ENCODE measurements at regions not wholly inside any gene's neighbourhood (a gene's known extent, or its start where the extent isn't known, plus 50 kb on each side); places are given as distances from the start of the nearest gene placed in this dataset.

GRCh38 chr5:67502951-67503350 lies 306.4 kb upstream of the CD180 start:
- no peaks in the 10 kb centered on the region for H3K9me3 ChIP-seq
- H3K36me3 ChIP-seq, result no peaks in the 10 kb centered on the region
- intact Hi-C loops (cut with DNase I), result no loop called here
- H3K27ac ChIP-seq, result no peak overlapping the region
- no peak overlapping the region for H3K4me3 ChIP-seq
- no peaks in the 10 kb centered on the region for H3K27me3 ChIP-seq
- no peak for TF ChIP-seq POLR2A (IDR thresholded peaks at IDR 0.05)
- TF ChIP-seq POLR2AphosphoS5 (IDR thresholded peaks at IDR 0.05; ENCODE audit: insufficient read depth in 1 of 2, low read depth in 1 of 2), result no peak
- TF ChIP-seq CTCF (IDR thresholded peaks at IDR 0.05), result no peak
- H3K4me1 ChIP-seq, result no peaks in the 10 kb centered on the region
- DNase-seq (ENCODE audit: extremely low spot score in 2 of 2), result no peak

GRCh38 chr5:67496051-67496450 lies 299.5 kb upstream of the CD180 start:
- Histone ChIP-seq H3K36me3 (no peaks in the 10 kb centered on the region), H3K27ac (peak overlapping the region; percentile 55), H3K9me3 (no peaks in the 10 kb centered on the region), H3K4me1 (peaks cover 34% of the 10 kb centered on the region), H3K27me3 (no peaks in the 10 kb centered on the region), H3K4me3 (no peak overlapping the region)
- intact Hi-C loops (cut with DNase I), result no loop called here
- DNase-seq (ENCODE audit: extremely low spot score in 2 of 2), result no peak
- TF ChIP-seq CTCF (IDR thresholded peaks at IDR 0.05), result no peak
- TF ChIP-seq POLR2A (IDR thresholded peaks at IDR 0.05), result no peak
- TF ChIP-seq POLR2AphosphoS5 (IDR thresholded peaks at IDR 0.05; ENCODE audit: insufficient read depth in 1 of 2, low read depth in 1 of 2), result no peak

DNA sequence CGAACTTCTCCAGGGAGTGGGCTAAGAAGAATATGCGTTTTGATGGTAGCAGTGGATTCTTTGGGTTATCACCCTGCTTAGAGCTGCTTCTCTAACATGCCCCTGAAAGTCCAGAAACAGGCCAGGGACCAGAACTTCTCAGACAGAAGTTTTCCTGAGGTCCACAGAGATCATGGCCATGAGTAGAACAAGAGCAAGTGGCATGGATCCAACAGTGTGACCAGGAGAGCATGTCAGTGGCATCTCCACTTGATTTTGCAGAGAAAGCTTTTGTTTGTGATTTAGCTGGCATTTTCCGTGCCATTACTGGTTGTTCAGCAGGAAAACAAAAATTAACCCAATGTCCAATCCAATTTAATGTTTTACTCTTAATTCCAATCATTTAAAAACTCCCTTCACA lies 298.5 kb upstream of the CD180 start:
- intact Hi-C loops (cut with DNase I), result no loop called here
- no peaks in the 10 kb centered on the region for H3K27me3 ChIP-seq
- H3K9me3 ChIP-seq, result no peaks in the 10 kb centered on the region
- TF ChIP-seq CTCF (IDR thresholded peaks at IDR 0.05) (no peak), POLR2A (IDR thresholded peaks at IDR 0.05) (no peak), POLR2AphosphoS5 (IDR thresholded peaks at IDR 0.05; ENCODE audit: insufficient read depth in 1 of 2, low read depth in 1 of 2) (no peak)
- no peaks in the 10 kb centered on the region for H3K36me3 ChIP-seq
- no peak for DNase-seq (ENCODE audit: extremely low spot score in 2 of 2)
- no peak overlapping the region for H3K4me3 ChIP-seq
- H3K27ac ChIP-seq, result peak overlapping the region; percentile 55
- peaks cover 34% of the 10 kb centered on the region for H3K4me1 ChIP-seq

DNA sequence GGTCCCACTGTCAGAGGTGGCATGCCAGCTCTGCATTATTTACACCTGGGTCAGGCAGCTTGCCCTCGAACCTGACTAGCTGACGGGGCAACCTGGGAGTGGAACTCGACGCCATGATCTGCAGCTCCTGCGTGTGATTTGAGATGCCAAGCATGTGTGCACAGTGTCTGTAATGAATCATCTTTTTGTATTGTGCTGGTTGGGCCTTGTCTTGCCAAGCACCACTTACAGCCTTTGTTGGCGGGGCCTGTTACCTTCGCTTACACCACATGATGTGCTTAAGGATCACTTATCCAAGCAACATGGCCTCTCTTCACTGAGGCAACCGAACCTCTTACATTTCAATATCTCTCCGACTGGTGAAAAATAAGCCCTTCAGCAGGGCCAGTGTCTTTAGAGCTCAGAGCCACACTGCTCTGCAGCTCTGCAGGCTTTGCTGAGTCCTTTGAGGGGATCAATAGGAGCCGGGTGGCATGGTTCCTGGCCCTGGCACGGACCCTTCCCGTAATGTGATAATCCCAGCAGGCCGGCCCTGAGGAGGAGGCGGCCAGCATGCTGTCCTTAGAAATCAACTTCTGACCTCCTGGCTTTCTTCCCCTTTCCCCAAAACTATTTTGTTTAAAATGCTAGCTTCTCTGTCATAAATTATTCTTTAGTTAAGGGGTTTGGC lies 297.7 kb upstream of the CD180 start:
- H3K9me3 ChIP-seq, result no peaks in the 10 kb centered on the region
- no peak overlapping the region for H3K4me3 ChIP-seq
- no peaks in the 10 kb centered on the region for H3K27me3 ChIP-seq
- TF ChIP-seq POLR2AphosphoS5 (IDR thresholded peaks at IDR 0.05; ENCODE audit: insufficient read depth in 1 of 2, low read depth in 1 of 2) (peak in 1 of 2 donors; percentile 44), CTCF (IDR thresholded peaks at IDR 0.05) (no peak)
- peaks cover 34% of the 10 kb centered on the region for H3K4me1 ChIP-seq
- H3K27ac ChIP-seq, result peak overlapping the region; percentile 55
- DNase-seq (ENCODE audit: extremely low spot score in 2 of 2), result no peak
- intact Hi-C loops (cut with DNase I), result no loop called here
- no peaks in the 10 kb centered on the region for H3K36me3 ChIP-seq

DNA sequence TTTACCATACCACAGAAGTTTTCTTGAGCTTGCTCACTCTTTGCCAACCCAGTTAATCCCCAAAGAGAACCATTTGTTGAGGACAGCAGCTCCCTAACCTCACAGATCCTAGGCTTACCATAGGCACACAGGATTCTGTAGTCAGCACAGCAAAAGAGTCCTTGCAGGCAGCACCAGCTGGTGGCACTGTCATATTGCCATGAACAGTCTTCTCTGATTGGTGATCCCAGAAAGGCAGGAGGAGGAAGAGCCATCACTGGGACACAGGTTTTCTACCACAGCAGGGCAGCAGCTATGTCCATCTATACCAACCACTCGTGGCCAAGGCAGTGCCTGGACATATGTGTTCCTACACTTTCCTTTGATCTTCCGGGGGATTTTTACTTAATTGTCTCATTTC lies 297.1 kb upstream of the CD180 start:
- peak overlapping the region; percentile 55 for H3K27ac ChIP-seq
- intact Hi-C loops (cut with DNase I), result no loop called here
- TF ChIP-seq CTCF (IDR thresholded peaks at IDR 0.05) (no peak), POLR2A (IDR thresholded peaks at IDR 0.05) (no peak), POLR2AphosphoS5 (IDR thresholded peaks at IDR 0.05; ENCODE audit: insufficient read depth in 1 of 2, low read depth in 1 of 2) (no peak)

More for the DNA sequence above, 297.1 kb upstream of the CD180 start:
- Histone ChIP-seq H3K36me3 (no peaks in the 10 kb centered on the region), H3K4me1 (peaks cover 34% of the 10 kb centered on the region), H3K4me3 (no peak overlapping the region), H3K9me3 (no peaks in the 10 kb centered on the region), H3K27me3 (no peaks in the 10 kb centered on the region)
- no peak for DNase-seq (ENCODE audit: extremely low spot score in 2 of 2)

Data from vagina (tissue), 2 donors.